H1 (cell line): ENCODE measurements at regions not wholly inside any gene's neighbourhood (a gene's known extent, or its start where the extent isn't known, plus 50 kb on each side); places are given as distances from the start of the nearest gene placed in this dataset.

Experiments used
- CBX5 ChIP-seq: fragments of 300-800, 300-1000 bp; sonication (generic); IDR thresholded peaks from 2 replicates; pipeline ENCODE4 v1.7.1; 2016; ENCODE audit warnings: antibody characterized with exemption, low read length, low read depth
- CTCF ChIP-seq, 3 experiments: IDR thresholded peaks; 1 replicate in 2 of 3; 2 replicates in 1 of 3; pipeline versions ENCODE4 v1.5.1 to v1.6.1; 2011; ENCODE audit warnings: low read length in 3 of 3, mild to moderate bottlenecking in 3 of 3, inconsistent platforms in 2 of 3, low read depth in 1 of 3, moderate library complexity in 1 of 3; ENCODE audit not compliant: insufficient read depth in 1 of 3; ENCODE audit errors: control extremely low read depth in 1 of 3
- HDAC2 ChIP-seq, 2 experiments: fragments of 300-600 bp in 1 of 2; sonication (generic) in 1 of 2; IDR thresholded peaks; 2 replicates each; pipeline ENCODE4 v1.6.1; 2011 to 2012; ENCODE audit warnings: low read depth in 2 of 2, low read length in 2 of 2, mild to moderate bottlenecking in 2 of 2, moderate library complexity in 2 of 2, borderline replicate concordance in 1 of 2, inconsistent platforms in 1 of 2
- POLR2A ChIP-seq, 2 experiments: IDR thresholded peaks; 1 replicate in 1 of 2; 2 replicates in 1 of 2; pipeline ENCODE4 v1.6.1; 2011; ENCODE audit warnings: low read depth in 2 of 2, low read length in 2 of 2, mild to moderate bottlenecking in 2 of 2; ENCODE audit errors: control extremely low read depth in 1 of 2
- SIN3A ChIP-seq, 2 experiments: IDR thresholded peaks in 1 of 2; conservative IDR thresholded peaks in 1 of 2; 2 replicates each; pipeline ENCODE4 v1.6.1; 2011 to 2012; ENCODE audit warnings: low read length in 2 of 2, improper control_type of control experiment in 1 of 2, low read depth in 1 of 2, mild to moderate bottlenecking in 1 of 2
- USF2 ChIP-seq: IDR thresholded peaks from 2 replicates; pipeline ENCODE4 v1.6.1; 2011; ENCODE audit warnings: low read length, improper control_type of control experiment

GRCh38 chr2:144300632-144301031 lies 219.3 kb downstream of the ZEB2 start:
- TF ChIP-seq POLR2A (IDR thresholded peaks at IDR 0.05; ENCODE audit: control extremely low read depth in 1 of 2, low read depth in 2 of 2, low read length in 2 of 2): no peak
- TF ChIP-seq CBX5: no peak
- no peak for TF ChIP-seq CTCF (IDR thresholded peaks at IDR 0.05; ENCODE audit: control extremely low read depth in 1 of 3, insufficient read depth in 1 of 3, low read depth in 1 of 3, low read length in 3 of 3)
- TF ChIP-seq HDAC2 (IDR thresholded peaks at IDR 0.05; ENCODE audit: borderline replicate concordance in 1 of 2, low read depth in 2 of 2, low read length in 2 of 2): no peak
- TF ChIP-seq SIN3A (conservative IDR thresholded peaks at IDR 0.05 in 1 of 2, IDR thresholded peaks at IDR 0.05 in 1 of 2; ENCODE audit: low read depth in 1 of 2, low read length in 2 of 2): no peak
- TF ChIP-seq USF2: no peak
